Caco-2 (cell line): ENCODE measurements at regions not wholly inside any gene's neighbourhood (a gene's known extent, or its start where the extent isn't known, plus 50 kb on each side); places are given as distances from the start of the nearest gene placed in this dataset.

Experiments
- BruUV-seq: library from RNA; stranded (reverse); fragments of 400-500 nt; replicated peaks from 2 replicates; lab custom pipeline; 2021; lab: Mats Ljungman, UMichigan
- CTCF ChIA-PET: fragments of 300-600 bp; sonication (Branson Sonifier 250); formaldehyde crosslinking; loops from one replicate; lab custom pipeline; 2022; ENCODE audit warnings: antibody characterized with exemption; lab: Charles Lee
- POLR2A ChIA-PET: fragments of 300-600 bp; sonication (Branson Sonifier 250); formaldehyde crosslinking; loops from one replicate; lab custom pipeline; 2022; ENCODE audit warnings: antibody characterized with exemption; lab: Charles Lee
- DNase-seq, 2 experiments: peaks; one replicate each; pipeline versions ENCODE4 v3.0.0 to v3.0.0-alpha.2; 2020 to 2022
- H3K27me3 ChIP-seq: replicated peaks from 2 replicates; pipeline ENCODE4 v1.6.0; 2011; ENCODE audit warnings: low read length; ENCODE audit not compliant: control insufficient read depth, insufficient read depth
- H3K36me3 ChIP-seq: 2 replicates; pipeline ENCODE4 v1.5.1; 2011; ENCODE audit warnings: low read length; ENCODE audit not compliant: control insufficient read depth, insufficient read depth
- H3K4me1 ChIP-seq: fragments of 250-450 bp; sonication (Bioruptor Pico); 2 replicates; pipeline ENCODE4 v1.5.1; 2020; ENCODE audit warnings: mild to moderate bottlenecking
- H3K4me3 ChIP-seq: 2 replicates; pipeline ENCODE4 v1.5.1; 2011; ENCODE audit warnings: low read depth, mild to moderate bottlenecking, control low read depth, low read length
- H3K9me3 ChIP-seq: fragments of 250-450 bp; sonication (Bioruptor Pico); 2 replicates; pipeline ENCODE4 v1.5.1; 2020; ENCODE audit warnings: mild to moderate bottlenecking, moderate library complexity
- H3K27ac Mint-ChIP-seq: one replicate; pipeline ENCODE4 v1.8.0; 2022; ENCODE audit warnings: mixed read lengths; ENCODE audit not compliant: unreplicated experiment
- H3K27me3 Mint-ChIP-seq: one replicate; pipeline ENCODE4 v1.8.0; 2022; ENCODE audit warnings: mixed read lengths; ENCODE audit not compliant: insufficient read depth, unreplicated experiment
- H3K36me3 Mint-ChIP-seq: one replicate; pipeline ENCODE4 v1.8.0; 2022; ENCODE audit warnings: mild to moderate bottlenecking, mixed read lengths; ENCODE audit not compliant: insufficient read depth, unreplicated experiment
- H3K4me1 Mint-ChIP-seq: one replicate; pipeline ENCODE4 v1.8.0; 2022; ENCODE audit warnings: low read depth, mixed read lengths; ENCODE audit not compliant: unreplicated experiment
- H3K4me3 Mint-ChIP-seq: one replicate; pipeline ENCODE4 v1.8.0; 2022; ENCODE audit warnings: mild to moderate bottlenecking, moderate library complexity, mixed read lengths; ENCODE audit not compliant: unreplicated experiment
- H3K9me3 Mint-ChIP-seq: one replicate; pipeline ENCODE4 v1.8.0; 2022; ENCODE audit warnings: mixed read lengths; ENCODE audit not compliant: unreplicated experiment
- intact Hi-C: fragments of 100-400 bp; cut with micrococcal nuclease; formaldehyde crosslinking; loops from one replicate; pipeline ENCODE4 v1.10.0; 2022; ENCODE audit not compliant: unreplicated experiment
- TF ChIP-seq, protein P1 (sequence below), 2 experiments: fragments of 200-600 bp in 1 of 2; IDR thresholded peaks; 1 replicate in 1 of 2; 2 replicates in 1 of 2; pipeline versions ENCODE4 v1.5.1 to v1.8.0; 2011 to 2022; ENCODE audit warnings: antibody characterized with exemption in 1 of 2, control low read depth in 1 of 2, inconsistent platforms in 1 of 2, low read depth in 1 of 2, low read length in 1 of 2, mild to moderate bottlenecking in 1 of 2, moderate library complexity in 1 of 2; ENCODE audit not compliant: insufficient read depth in 1 of 2, severe bottlenecking in 1 of 2, unreplicated experiment in 1 of 2

DNA sequence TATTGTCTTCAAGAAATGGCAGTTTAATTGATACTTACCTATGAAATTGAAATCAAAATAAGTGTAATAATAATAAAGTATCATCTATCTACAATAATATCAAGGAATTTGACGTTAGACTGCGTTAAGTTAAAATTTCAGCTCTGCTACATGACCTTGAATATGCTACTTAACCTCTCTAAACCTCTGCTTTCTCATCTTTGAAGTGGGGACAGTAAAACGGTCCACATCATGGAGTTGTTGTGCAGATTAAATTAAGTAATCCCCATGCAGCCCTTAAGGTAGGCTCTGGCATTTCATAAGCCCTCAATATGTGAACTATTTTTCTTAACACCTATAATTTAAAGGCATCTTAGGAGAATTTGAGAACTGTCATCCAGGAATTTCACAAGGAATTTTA is 252.4 kb upstream of the PHF14 start:
- Histone ChIP-seq H3K27me3 (no peaks in the 10 kb centered on the region; the same call in 1 of the 2 replicates), H3K9me3 (no peaks in the 10 kb centered on the region; the same call in 1 of the 2 replicates), H3K4me1 (no peaks in the 10 kb centered on the region), H3K4me3 (no peak overlapping the region), H3K36me3 (no peaks in the 10 kb centered on the region)
- BruUV-seq, result no TSS peak
- DNase-seq, result no peak
- TF ChIP-seq, protein P1, sequence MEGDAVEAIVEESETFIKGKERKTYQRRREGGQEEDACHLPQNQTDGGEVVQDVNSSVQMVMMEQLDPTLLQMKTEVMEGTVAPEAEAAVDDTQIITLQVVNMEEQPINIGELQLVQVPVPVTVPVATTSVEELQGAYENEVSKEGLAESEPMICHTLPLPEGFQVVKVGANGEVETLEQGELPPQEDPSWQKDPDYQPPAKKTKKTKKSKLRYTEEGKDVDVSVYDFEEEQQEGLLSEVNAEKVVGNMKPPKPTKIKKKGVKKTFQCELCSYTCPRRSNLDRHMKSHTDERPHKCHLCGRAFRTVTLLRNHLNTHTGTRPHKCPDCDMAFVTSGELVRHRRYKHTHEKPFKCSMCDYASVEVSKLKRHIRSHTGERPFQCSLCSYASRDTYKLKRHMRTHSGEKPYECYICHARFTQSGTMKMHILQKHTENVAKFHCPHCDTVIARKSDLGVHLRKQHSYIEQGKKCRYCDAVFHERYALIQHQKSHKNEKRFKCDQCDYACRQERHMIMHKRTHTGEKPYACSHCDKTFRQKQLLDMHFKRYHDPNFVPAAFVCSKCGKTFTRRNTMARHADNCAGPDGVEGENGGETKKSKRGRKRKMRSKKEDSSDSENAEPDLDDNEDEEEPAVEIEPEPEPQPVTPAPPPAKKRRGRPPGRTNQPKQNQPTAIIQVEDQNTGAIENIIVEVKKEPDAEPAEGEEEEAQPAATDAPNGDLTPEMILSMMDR (IDR thresholded peaks at IDR 0.05; ENCODE audit: insufficient read depth in 1 of 2, low read depth in 1 of 2, low read length in 1 of 2, severe bottlenecking in 1 of 2, unreplicated experiment in 1 of 2), result no peak
- no peaks in the 10 kb centered on the region for H3K36me3 Mint-ChIP-seq
- H3K27me3 Mint-ChIP-seq, result peaks cover 3% of the 10 kb centered on the region
- H3K4me1 Mint-ChIP-seq, result no peaks in the 10 kb centered on the region
- no peaks in the 10 kb centered on the region for H3K9me3 Mint-ChIP-seq
- H3K4me3 Mint-ChIP-seq, result no peak overlapping the region
- CTCF ChIA-PET, result interaction anchor here (0.6 kb wide), 1 partner anchor 446 kb away, joined by 5 read pairs; no protein-coding TSS in a partner anchor
- H3K27ac Mint-ChIP-seq, result no peak overlapping the region
- intact Hi-C loops, result loop anchor here (10.0 kb wide), 1 partner anchor 164 kb away; no protein-coding TSS in a partner anchor
- POLR2A ChIA-PET, result no interaction called here

DNA sequence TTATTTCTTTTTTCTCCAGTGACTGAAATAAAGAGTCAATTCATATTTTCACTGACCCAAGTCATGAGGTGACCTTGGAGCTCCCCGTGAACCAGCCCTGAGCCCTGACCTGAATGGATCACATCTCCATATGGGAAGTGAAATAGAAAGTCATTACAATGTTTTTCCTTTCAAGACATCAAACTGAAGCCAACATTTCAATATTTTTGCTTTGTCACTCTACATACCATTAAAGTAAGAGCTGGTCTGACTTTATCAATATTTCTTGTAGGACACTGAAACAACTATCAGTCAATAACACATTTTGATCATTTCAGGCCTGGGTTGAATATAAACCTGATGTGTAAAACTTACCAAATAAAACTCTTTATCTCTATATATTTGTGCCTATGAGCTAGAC is 249.8 kb upstream of the PHF14 start:
- CTCF ChIA-PET, result no interaction called here
- Histone ChIP-seq H3K4me1 (no peaks in the 10 kb centered on the region), H3K36me3 (no peaks in the 10 kb centered on the region), H3K4me3 (no peak overlapping the region), H3K9me3 (no peaks in the 10 kb centered on the region; the same call in 1 of the 2 replicates), H3K27me3 (no peaks in the 10 kb centered on the region; the same call in 1 of the 2 replicates)
- Mint-ChIP-seq H3K9me3 (no peaks in the 10 kb centered on the region), H3K4me1 (no peaks in the 10 kb centered on the region), H3K27me3 (peaks cover 3% of the 10 kb centered on the region), H3K4me3 (no peak overlapping the region), H3K27ac (no peak overlapping the region), H3K36me3 (no peaks in the 10 kb centered on the region)
- no TSS peak for BruUV-seq
- POLR2A ChIA-PET, result no interaction called here
- intact Hi-C loops, result loop anchor here (10.0 kb wide), 1 partner anchor 161 kb away; no protein-coding TSS in a partner anchor
- TF ChIP-seq, protein P1 (IDR thresholded peaks at IDR 0.05; ENCODE audit: insufficient read depth in 1 of 2, low read depth in 1 of 2, low read length in 1 of 2, severe bottlenecking in 1 of 2, unreplicated experiment in 1 of 2), result no peak
- no peak for DNase-seq

GRCh38 chr7:10724449-10724848 is 249.2 kb upstream of the PHF14 start:
- Histone ChIP-seq H3K9me3 (no peaks in the 10 kb centered on the region; the same call in 1 of the 2 replicates), H3K27me3 (no peaks in the 10 kb centered on the region; the same call in 1 of the 2 replicates), H3K4me3 (no peak overlapping the region), H3K36me3 (no peaks in the 10 kb centered on the region), H3K4me1 (no peaks in the 10 kb centered on the region)
- TF ChIP-seq, protein P1 (IDR thresholded peaks at IDR 0.05; ENCODE audit: insufficient read depth in 1 of 2, low read depth in 1 of 2, low read length in 1 of 2, severe bottlenecking in 1 of 2, unreplicated experiment in 1 of 2), result no peak
- Mint-ChIP-seq H3K27me3 (peaks cover 3% of the 10 kb centered on the region), H3K4me1 (no peaks in the 10 kb centered on the region), H3K9me3 (no peaks in the 10 kb centered on the region), H3K4me3 (no peak overlapping the region), H3K36me3 (no peaks in the 10 kb centered on the region), H3K27ac (no peak overlapping the region)
- no TSS peak for BruUV-seq
- ChIA-PET POLR2A (no interaction called here), CTCF (no interaction called here)
- DNase-seq, result no peak
- intact Hi-C loops, result loop anchor here (10.0 kb wide), 1 partner anchor 160 kb away; no protein-coding TSS in a partner anchor
